Endothelial cell of umbilical vein (primary cell): ENCODE measurements at regions not wholly inside any gene's neighbourhood (a gene's known extent, or its start where the extent isn't known, plus 50 kb on each side); places are given as distances from the start of the nearest gene placed in this dataset.

ENCODE experiments used
- BruUV-seq: library from RNA; stranded (reverse); fragments of 400-500 nt; replicated peaks from 2 replicates; lab custom pipeline; 2021; lab: Mats Ljungman, UMichigan
- CTCF ChIA-PET: fragments of 300-600, 350-600 bp; sonication (Branson Sonifier 250); formaldehyde crosslinking; loops from one replicate; lab custom pipeline; 2021; ENCODE audit warnings: antibody characterized with exemption, inconsistent platforms; lab: Charles Lee
- POLR2A ChIA-PET: fragments of 300-600, 350-600 bp; sonication (Branson Sonifier 250); formaldehyde crosslinking; loops from one replicate; lab custom pipeline; 2021; ENCODE audit warnings: antibody characterized with exemption, inconsistent platforms; lab: Charles Lee
- DNase-seq: peaks from one replicate; pipeline ENCODE4 v3.0.0-alpha.2; 2011; ENCODE audit warnings: low read depth, low spot score
- FAIRE-seq: peaks from 2 replicates; lab custom pipeline; 2011; peaks lifted over from hg19 to GRCh38; lab: Jason Lieb, UNC
- H2AFZ ChIP-seq: 2 replicates; pipeline ENCODE4 v1.6.0; 2012; ENCODE audit warnings: low read depth, low read length, control low read depth, inconsistent platforms
- H3K27ac ChIP-seq: 2 replicates; pipeline ENCODE4 v1.5.1; 2011; ENCODE audit warnings: low read depth, mild to moderate bottlenecking, control low read depth, low read length, moderate library complexity; ENCODE audit not compliant: insufficient read depth
- H3K27me3 ChIP-seq, 2 experiments: 2 replicates each; pipeline versions ENCODE4 v1.6.0 to v1.6.1; 2011; ENCODE audit warnings: low read length in 2 of 2, mixed read lengths in 1 of 2; ENCODE audit not compliant: control insufficient read depth in 2 of 2, insufficient read depth in 2 of 2
- H3K36me3 ChIP-seq, 2 experiments: 2 replicates in 1 of 2; 3 replicates in 1 of 2; pipeline ENCODE4 v1.5.1; 2011; ENCODE audit warnings: low read length in 2 of 2, mild to moderate bottlenecking in 1 of 2, moderate library complexity in 1 of 2; ENCODE audit not compliant: control insufficient read depth in 2 of 2, insufficient read depth in 2 of 2; ENCODE audit errors: extremely low read depth in 1 of 2
- H3K4me1 ChIP-seq: 3 replicates; pipeline ENCODE4 v1.5.1; 2011; ENCODE audit warnings: mild to moderate bottlenecking, low read length; ENCODE audit not compliant: control insufficient read depth, insufficient read depth; ENCODE audit errors: extremely low read depth
- H3K4me2 ChIP-seq: 2 replicates; pipeline ENCODE4 v1.6.1; 2011; ENCODE audit warnings: low read length, control low read depth, mixed read lengths; ENCODE audit not compliant: insufficient read depth
- H3K4me3 ChIP-seq, 3 experiments: fragments of 200-600 bp in 1 of 3; sonication (generic), shearing (Covaris generic) in 1 of 3; replicated peaks in 1 of 3; 2 replicates each; pipeline ENCODE4 v1.5.1; 2011 to 2016; ENCODE audit warnings: control low read depth in 3 of 3, low read length in 3 of 3, mild to moderate bottlenecking in 2 of 3, inconsistent platforms in 1 of 3, low read depth in 1 of 3, moderate library complexity in 1 of 3; ENCODE audit not compliant: insufficient read depth in 1 of 3
- H3K79me2 ChIP-seq: 2 replicates; pipeline ENCODE4 v1.6.0; 2012; ENCODE audit warnings: low read length, inconsistent platforms; ENCODE audit not compliant: control insufficient read depth, insufficient read depth
- H3K9ac ChIP-seq: replicated peaks from 2 replicates; pipeline ENCODE3; 2011; ENCODE audit warnings: low read length, control low read depth; ENCODE audit not compliant: insufficient read depth; ENCODE audit errors: extremely low read depth
- H3K9me1 ChIP-seq: replicated peaks from 3 replicates; pipeline ENCODE4 v1.6.0; 2011; ENCODE audit warnings: mild to moderate bottlenecking, low read length; ENCODE audit not compliant: control insufficient read depth, insufficient read depth; ENCODE audit errors: extremely low read depth
- H3K9me3 ChIP-seq: replicated peaks from 2 replicates; pipeline ENCODE4 v1.5.1; 2012; ENCODE audit warnings: low read length, inconsistent platforms; ENCODE audit not compliant: control insufficient read depth, insufficient read depth
- H4K20me1 ChIP-seq: replicated peaks from 2 replicates; pipeline ENCODE3; 2011; ENCODE audit warnings: mild to moderate bottlenecking, low read length; ENCODE audit not compliant: control insufficient read depth, insufficient read depth; ENCODE audit errors: extremely low read depth
- CTCF ChIP-seq, 2 donors: IDR thresholded peaks; 1 replicate in 1 of 2; 2 replicates in 1 of 2; pipeline ENCODE4 v1.5.1; 2011; ENCODE audit warnings: low read length in 2 of 2, mild to moderate bottlenecking in 2 of 2, moderate library complexity in 2 of 2, control low read depth in 1 of 2, inconsistent platforms in 1 of 2, low read depth in 1 of 2; ENCODE audit not compliant: insufficient read depth in 1 of 2; ENCODE audit errors: extremely low read depth in 1 of 2
- EZH2 ChIP-seq: IDR thresholded peaks from 2 replicates; pipeline ENCODE4 v1.6.1; 2012; ENCODE audit warnings: borderline replicate concordance, low read depth, mild to moderate bottlenecking, moderate library complexity, low read length, inconsistent platforms; ENCODE audit not compliant: severe bottlenecking
- FOS ChIP-seq: IDR thresholded peaks from 2 replicates; pipeline ENCODE4 v1.6.1; 2011; ENCODE audit warnings: mild to moderate bottlenecking, low read length, moderate library complexity, borderline replicate concordance; ENCODE audit not compliant: insufficient read depth
- GATA2 ChIP-seq: IDR thresholded peaks from 2 replicates; pipeline ENCODE4 v1.7.0; 2011; ENCODE audit warnings: low read depth, mild to moderate bottlenecking, moderate library complexity, mixed read lengths, low read length; ENCODE audit not compliant: insufficient read length, insufficient read depth
- JUN ChIP-seq: IDR thresholded peaks from 2 replicates; pipeline ENCODE4 v1.6.1; 2011; ENCODE audit warnings: borderline replicate concordance, low read depth; ENCODE audit not compliant: insufficient read length, insufficient read depth
- MYC ChIP-seq: IDR thresholded peaks from one replicate; pipeline ENCODE4 v1.6.1; 2011; ENCODE audit warnings: mild to moderate bottlenecking, low read depth, low read length
- POLR2A ChIP-seq: IDR thresholded peaks from 2 replicates; pipeline ENCODE4 v1.6.1; 2012; ENCODE audit warnings: low read depth, mild to moderate bottlenecking, control low read depth, low read length
- POLR2AphosphoS5 ChIP-seq: IDR thresholded peaks from 2 replicates; pipeline ENCODE4 v1.6.1; 2012; ENCODE audit warnings: low read depth, mild to moderate bottlenecking, control low read depth, low read length, moderate library complexity; ENCODE audit not compliant: insufficient read depth
- dilution Hi-C: fragments of 300-500 bp; cut with MboI; formaldehyde crosslinking; loops from one replicate; pipeline ENCODE4 v1.15.0; 2019; ENCODE audit warnings: low sequenced_read_pairs; ENCODE audit not compliant: extremely low pct_ligation_motif_present
- intact Hi-C: fragments of 100-400 bp; cut with micrococcal nuclease; formaldehyde crosslinking; loops from one replicate; pipeline ENCODE4 v1.10.0; 2022
- TF ChIP-seq, protein P1 (sequence below): IDR thresholded peaks from 2 replicates; pipeline ENCODE4 v1.6.1; 2011; ENCODE audit not compliant: insufficient read depth, insufficient read length

DNA sequence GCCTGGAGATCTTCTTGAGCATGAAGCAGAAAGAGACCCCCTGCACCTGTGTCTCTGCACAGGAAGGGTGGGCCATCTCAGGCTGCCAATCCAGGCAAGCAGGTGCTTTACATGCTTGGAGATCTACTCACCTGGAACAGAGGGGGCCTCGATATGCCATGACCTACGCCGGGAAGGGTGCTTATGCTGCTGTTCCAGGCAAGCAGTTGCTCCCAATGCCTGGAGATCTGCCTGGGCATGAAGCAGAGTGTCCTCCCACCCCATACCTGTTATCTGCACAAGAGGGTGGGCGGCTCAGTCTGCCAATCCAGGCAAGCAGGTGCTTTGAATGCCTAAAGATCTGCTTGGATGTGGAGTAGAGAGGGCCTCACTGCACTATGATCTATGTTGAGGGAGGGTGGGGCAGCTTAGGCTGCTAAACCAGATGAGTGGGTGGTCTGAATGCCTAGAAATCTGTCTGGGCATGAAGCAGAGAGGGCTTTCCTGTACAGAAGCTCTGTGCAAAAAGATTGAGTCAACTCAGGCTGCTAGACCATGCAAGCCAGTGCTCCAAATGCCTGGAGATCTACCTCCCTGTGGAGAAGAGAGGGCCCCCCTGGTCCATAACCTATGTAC is 104.5 kb upstream of the QRFPR start:
- no peaks in the 10 kb centered on the region for H3K36me3 ChIP-seq
- H3K79me2 ChIP-seq = no peaks in the 10 kb centered on the region
- H3K27ac ChIP-seq = no peak overlapping the region
- no peaks in the 10 kb centered on the region for H3K9me1 ChIP-seq
- H3K4me1 ChIP-seq = no peaks in the 10 kb centered on the region
- H3K4me2 ChIP-seq = no peak overlapping the region
- POLR2A ChIA-PET = no interaction called here
- FAIRE-seq (no peak), DNase-seq (no peak)
- BruUV-seq = no TSS peak
- H2AFZ ChIP-seq = no peak overlapping the region
- H3K4me3 ChIP-seq = no peak overlapping the region
- intact Hi-C loops = no loop called here
- no peaks in the 10 kb centered on the region for H4K20me1 ChIP-seq
- no peak overlapping the region for H3K9ac ChIP-seq
- H3K9me3 ChIP-seq = no peaks in the 10 kb centered on the region
- CTCF ChIA-PET = interaction anchor here (0.8 to 3.9 kb wide), 18 partner anchors 9 to 280 kb away, joined by 3 to 77 read pairs (median 6); partner anchors contain the start of gene SMIM43
- H3K27me3 ChIP-seq = peaks cover 0 to 19% of the 10 kb centered on the region in 2 experiments
- dilution Hi-C loops = loop anchor here (25.0 kb wide), 1 partner anchor 252 kb away; no protein-coding TSS in a partner anchor
- no peak for TF ChIP-seq MYC
- no peak for TF ChIP-seq POLR2AphosphoS5
- no peak for TF ChIP-seq EZH2
- TF ChIP-seq FOS = no peak
- TF ChIP-seq, protein P1, sequence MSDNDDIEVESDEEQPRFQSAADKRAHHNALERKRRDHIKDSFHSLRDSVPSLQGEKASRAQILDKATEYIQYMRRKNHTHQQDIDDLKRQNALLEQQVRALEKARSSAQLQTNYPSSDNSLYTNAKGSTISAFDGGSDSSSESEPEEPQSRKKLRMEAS = no peak
- no peak for TF ChIP-seq CTCF (IDR thresholded peaks at IDR 0.05; ENCODE audit: extremely low read depth in 1 of 2, insufficient read depth in 1 of 2, low read depth in 1 of 2, low read length in 2 of 2)
- TF ChIP-seq POLR2A = no peak
- no peak for TF ChIP-seq GATA2
- TF ChIP-seq JUN = no peak
